ENCODE measurements at regions not wholly inside any gene's neighbourhood (a gene's known extent, or its start where the extent isn't known, plus 50 kb on each side); places are given as distances from the start of the nearest gene placed in this dataset.

- no peaks in the 10 kb centered on the region for H3K4me1 ChIP-seq (ENCODE audit: low read length)
- H3K9me3 ChIP-seq (ENCODE audit: insufficient read depth, low read length): no peaks in the 10 kb centered on the region
- no peaks in the 10 kb centered on the region for H3K36me3 ChIP-seq (replicated peaks; ENCODE audit: low read depth, low read length)
Observed at GRCh38 chr20:19923762-19924161, 93.4 kb upstream of the NAA20 start.

GRCh38 chr20:19924255-19924654, 92.9 kb upstream of the NAA20 start:
- H2AFZ ChIP-seq (ENCODE audit: low read depth, low read length): no peak overlapping the region
- H3K4me2 ChIP-seq (ENCODE audit: low read length): no peak overlapping the region
- no peaks in the 10 kb centered on the region for H3K27me3 ChIP-seq (ENCODE audit: low read depth, low read length)
- no peak overlapping the region for H3K27ac ChIP-seq (ENCODE audit: low read length)
- no peaks in the 10 kb centered on the region for H3K4me1 ChIP-seq (ENCODE audit: low read length)
- H3K9me3 ChIP-seq (ENCODE audit: insufficient read depth, low read length): no peaks in the 10 kb centered on the region
- no peak overlapping the region for H3K4me3 ChIP-seq (ENCODE audit: low read length)
- no peak for TF ChIP-seq CTCF (IDR thresholded peaks at IDR 0.05; ENCODE audit: low read depth, low read length)
- TF ChIP-seq EZH2phosphoT487 (IDR thresholded peaks at IDR 0.05; ENCODE audit: low read depth): no peak
- no peaks in the 10 kb centered on the region for H4K20me1 ChIP-seq (ENCODE audit: insufficient read depth, low read length)
- no peaks in the 10 kb centered on the region for H3K79me2 ChIP-seq (ENCODE audit: low read length)
- no peaks in the 10 kb centered on the region for H3K36me3 ChIP-seq (replicated peaks; ENCODE audit: low read depth, low read length)
- H3K9ac ChIP-seq (ENCODE audit: low read length): no peak overlapping the region

More at GRCh38 chr20:19923762-19924161, 93.4 kb upstream of the NAA20 start:
- Histone ChIP-seq H3K79me2 (ENCODE audit: low read length) (no peaks in the 10 kb centered on the region), H3K4me3 (ENCODE audit: low read length) (no peak overlapping the region), H3K27me3 (ENCODE audit: low read depth, low read length) (no peaks in the 10 kb centered on the region), H3K4me2 (ENCODE audit: low read length) (no peak overlapping the region), H4K20me1 (ENCODE audit: insufficient read depth, low read length) (no peaks in the 10 kb centered on the region), H3K27ac (ENCODE audit: low read length) (no peak overlapping the region), H3K9ac (ENCODE audit: low read length) (no peak overlapping the region), H2AFZ (ENCODE audit: low read depth, low read length) (no peak overlapping the region)
- no peak for TF ChIP-seq EZH2phosphoT487 (IDR thresholded peaks at IDR 0.05; ENCODE audit: low read depth)
- no peak for TF ChIP-seq CTCF (IDR thresholded peaks at IDR 0.05; ENCODE audit: low read depth, low read length)

- Histone ChIP-seq H2AFZ (ENCODE audit: low read depth, low read length) (no peak overlapping the region), H3K9ac (ENCODE audit: low read length) (no peak overlapping the region), H3K4me3 (ENCODE audit: low read length) (no peak overlapping the region), H3K79me2 (ENCODE audit: low read length) (no peaks in the 10 kb centered on the region), H3K4me1 (ENCODE audit: low read length) (no peaks in the 10 kb centered on the region), H3K9me3 (ENCODE audit: insufficient read depth, low read length) (no peaks in the 10 kb centered on the region), H4K20me1 (ENCODE audit: insufficient read depth, low read length) (no peaks in the 10 kb centered on the region), H3K4me2 (ENCODE audit: low read length) (no peak overlapping the region), H3K27me3 (ENCODE audit: low read depth, low read length) (no peaks in the 10 kb centered on the region), H3K27ac (ENCODE audit: low read length) (no peak overlapping the region), H3K36me3 (replicated peaks; ENCODE audit: low read depth, low read length) (no peaks in the 10 kb centered on the region)
- TF ChIP-seq CTCF (IDR thresholded peaks at IDR 0.05; ENCODE audit: low read depth, low read length) (no peak), EZH2phosphoT487 (IDR thresholded peaks at IDR 0.05; ENCODE audit: low read depth) (no peak)
Observed at GRCh38 chr20:19926591-19926990, 90.6 kb upstream of the NAA20 start.

DNA sequence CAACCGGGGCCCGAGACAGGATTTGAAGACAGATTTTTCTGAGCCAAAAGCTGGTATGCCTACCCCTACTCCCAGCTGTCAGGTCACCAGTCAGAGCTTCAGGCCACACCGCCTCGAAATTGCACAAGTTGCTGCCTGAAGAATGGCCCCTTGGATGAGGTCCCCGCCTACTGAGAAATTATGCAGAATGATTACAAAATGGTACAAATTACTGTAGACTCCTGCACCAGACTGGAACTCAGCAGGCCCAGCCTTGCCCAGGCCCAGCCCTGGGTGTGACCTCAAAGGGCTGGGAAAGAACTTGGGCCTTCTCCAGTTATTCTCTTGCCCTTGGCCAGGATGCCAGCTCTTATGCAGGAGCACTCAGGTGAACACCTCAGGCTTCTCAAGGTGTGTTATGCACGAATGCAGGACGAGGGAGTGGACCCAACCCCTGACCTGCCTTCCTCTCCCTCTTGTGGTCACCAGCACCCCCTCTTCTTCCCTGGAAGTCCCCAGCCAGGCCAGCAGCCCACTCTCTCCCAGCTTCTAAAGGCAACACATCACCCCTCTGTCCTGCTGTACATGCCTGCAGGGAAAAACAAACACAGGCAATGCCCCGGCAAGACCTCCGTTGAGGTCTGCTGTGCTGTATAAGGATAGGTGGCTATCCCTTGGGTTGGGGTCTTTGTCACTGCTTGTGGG, 88.7 kb upstream of the NAA20 start:
- Histone ChIP-seq H3K9ac (ENCODE audit: low read length) (no peak overlapping the region), H4K20me1 (ENCODE audit: insufficient read depth, low read length) (no peaks in the 10 kb centered on the region), H2AFZ (ENCODE audit: low read depth, low read length) (no peak overlapping the region), H3K4me3 (ENCODE audit: low read length) (no peak overlapping the region), H3K36me3 (replicated peaks; ENCODE audit: low read depth, low read length) (no peaks in the 10 kb centered on the region), H3K4me1 (ENCODE audit: low read length) (no peaks in the 10 kb centered on the region), H3K27ac (ENCODE audit: low read length) (no peak overlapping the region), H3K27me3 (ENCODE audit: low read depth, low read length) (no peaks in the 10 kb centered on the region), H3K4me2 (ENCODE audit: low read length) (no peak overlapping the region), H3K9me3 (ENCODE audit: insufficient read depth, low read length) (peaks cover 4% of the 10 kb centered on the region; the same call in 1 of the 2 replicates), H3K79me2 (ENCODE audit: low read length) (no peaks in the 10 kb centered on the region)
- no peak for TF ChIP-seq EZH2phosphoT487 (IDR thresholded peaks at IDR 0.05; ENCODE audit: low read depth)
- no peak for TF ChIP-seq CTCF (IDR thresholded peaks at IDR 0.05; ENCODE audit: low read depth, low read length)
